NCI-H146 treated with DMSO at 0.1 percent for 48 hours (cell line): ENCODE measurements at regions not wholly inside any gene's neighbourhood (a gene's known extent, or its start where the extent isn't known, plus 50 kb on each side); places are given as distances from the start of the nearest gene placed in this dataset.

ENCODE experiments used
- DNase-seq: peaks from one replicate; lab custom pipeline; 2025; ENCODE audit not compliant: unreplicated experiment; lab: John Stamatoyannopoulos, UW

DNA sequence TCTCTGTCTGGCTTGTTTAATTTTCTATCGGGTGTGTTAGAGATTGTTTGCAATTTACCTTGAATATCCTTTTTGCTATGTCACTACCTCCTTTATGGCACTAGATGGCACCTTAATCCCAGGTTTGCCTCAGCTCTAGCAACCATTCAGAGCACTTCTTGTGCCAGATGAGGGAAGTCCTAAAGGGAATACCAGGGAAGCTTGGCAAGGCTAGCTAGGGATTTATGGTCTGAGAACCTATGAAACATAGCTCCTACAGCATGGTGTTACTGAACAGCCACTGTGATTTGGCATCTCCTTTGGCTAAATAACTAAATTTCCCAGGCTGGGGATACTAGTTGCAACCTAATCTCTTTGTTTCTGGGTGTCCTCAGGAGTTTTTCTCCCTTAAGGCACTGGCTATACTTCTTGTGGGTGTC lies 69.0 kb upstream of the VOPP1 start:
- DNase-seq: peak; percentile 73

DNA sequence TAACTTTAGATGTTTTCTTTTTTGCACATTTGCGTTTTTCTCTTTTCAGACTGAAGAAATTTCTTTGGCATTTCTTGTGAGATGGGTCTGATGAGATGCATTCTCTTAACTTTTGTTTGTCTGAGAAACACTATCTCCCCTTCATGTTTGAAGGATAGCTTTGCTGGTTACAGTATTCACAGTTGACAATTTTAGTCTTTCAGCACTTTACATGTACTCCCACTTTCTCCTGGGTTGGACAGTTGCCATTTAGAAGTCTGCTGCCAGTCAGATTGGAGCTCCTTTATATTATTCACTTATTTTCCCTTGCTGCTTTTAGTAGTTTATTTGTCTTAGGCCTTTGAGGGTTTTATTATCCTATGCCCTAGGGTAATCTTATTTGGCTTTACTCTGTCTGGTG lies 67.3 kb upstream of the VOPP1 start:
- no peak for DNase-seq

DNA sequence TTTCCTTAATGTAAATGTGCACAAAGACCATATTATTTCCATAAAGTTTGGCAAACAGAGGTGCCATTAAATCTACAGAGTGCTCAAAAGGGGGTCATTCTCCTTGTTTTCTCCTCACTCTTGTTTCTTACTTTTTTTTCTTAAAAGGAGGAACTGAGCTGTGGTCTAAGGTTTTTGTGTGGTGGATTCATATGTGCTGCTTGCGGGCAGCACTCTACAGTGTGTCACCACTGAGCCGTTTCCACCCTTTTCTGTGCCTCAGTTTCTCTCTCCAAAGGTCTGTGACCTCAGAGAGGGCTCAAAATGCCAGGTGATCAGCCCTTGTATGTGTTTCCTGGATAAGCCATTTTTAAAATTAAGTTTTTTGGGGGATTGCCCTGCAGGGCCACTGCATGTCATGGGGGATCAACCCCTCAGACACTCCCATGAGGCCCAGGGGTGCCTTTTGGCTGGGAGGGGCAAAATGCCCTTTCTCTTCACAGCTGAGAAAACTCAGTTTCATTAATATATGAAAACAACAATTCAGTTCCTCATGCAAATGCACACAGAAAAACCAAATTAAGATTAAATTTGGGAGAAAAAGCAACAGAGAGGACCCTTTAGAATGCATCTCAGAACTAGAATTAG lies 56.9 kb upstream of the VOPP1 start:
- no peak for DNase-seq

DNA sequence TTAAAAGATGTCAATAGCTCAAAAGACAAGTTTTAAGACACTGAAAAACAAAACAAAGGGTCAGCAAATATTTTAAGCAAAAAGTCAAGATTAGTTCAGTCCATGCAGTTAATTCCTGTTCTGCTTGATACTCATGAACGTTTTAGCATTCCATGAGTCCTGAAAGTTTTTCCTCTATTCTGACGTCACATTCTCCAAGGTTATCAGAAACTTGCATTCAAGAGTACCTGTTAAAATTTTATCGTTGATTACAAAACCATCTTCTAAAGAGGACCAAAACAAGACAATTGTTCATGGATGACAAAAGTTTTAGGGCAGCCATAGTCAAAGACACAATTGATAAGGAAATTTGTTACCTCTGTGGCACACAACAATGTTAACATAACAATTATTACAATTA lies 52.5 kb upstream of the VOPP1 start:
- DNase-seq: no peak

DNA sequence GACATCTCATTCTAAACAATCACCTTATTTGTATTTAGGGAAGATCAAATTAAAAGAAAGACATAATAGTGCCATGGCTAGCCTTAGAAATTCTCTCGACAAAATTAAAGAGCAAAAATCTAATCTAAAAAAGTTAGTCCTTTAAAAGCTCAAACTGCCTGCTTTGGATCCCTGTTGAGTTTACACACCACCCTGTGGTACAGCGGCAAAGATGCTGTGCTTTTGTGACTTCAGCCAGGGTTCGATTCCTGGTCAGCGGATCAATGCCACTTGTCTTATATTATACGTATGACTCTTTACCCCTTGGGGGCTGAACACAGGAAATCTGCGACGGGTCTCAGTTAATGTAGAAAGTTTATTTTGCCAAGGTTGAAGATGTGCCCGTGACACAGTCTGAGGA lies 51.3 kb upstream of the VOPP1 start:
- no peak for DNase-seq

DNA sequence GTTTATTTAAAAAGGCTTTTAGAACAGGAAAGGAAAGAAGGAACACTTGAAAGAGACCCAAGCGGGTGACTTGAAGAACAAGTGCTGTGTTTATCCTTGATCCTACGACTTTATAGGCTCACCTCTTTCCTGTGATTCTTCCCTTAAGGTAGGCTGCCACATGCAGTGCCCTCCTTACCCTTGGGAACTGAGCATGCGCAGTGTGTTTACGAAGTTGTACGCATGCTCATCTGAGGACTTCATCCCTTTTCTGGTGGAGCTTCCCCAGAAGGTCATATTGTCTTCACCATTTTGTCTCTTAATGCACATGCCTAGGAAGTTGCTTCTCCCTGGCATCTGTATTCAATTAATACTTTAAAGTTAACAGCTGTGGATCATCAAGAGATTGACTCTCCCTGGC lies 49.9 kb upstream of the VOPP1 start:
- no peak for DNase-seq
